GM21529 (cell line): ENCODE measurements at regions not wholly inside any gene's neighbourhood (a gene's known extent, or its start where the extent isn't known, plus 50 kb on each side); places are given as distances from the start of the nearest gene placed in this dataset.
"Not testable (repeated sequence)": the region's sequence is repeated elsewhere in the genome, so short reads cannot be mapped to it uniquely, and the experiment has no call there.

ENCODE experiments used
- ATAC-seq: cut with Tn5 transposase; IDR thresholded peaks from one replicate; pipeline ENCODE4 v1.9.1; 2021; ENCODE audit not compliant: unreplicated experiment

DNA sequence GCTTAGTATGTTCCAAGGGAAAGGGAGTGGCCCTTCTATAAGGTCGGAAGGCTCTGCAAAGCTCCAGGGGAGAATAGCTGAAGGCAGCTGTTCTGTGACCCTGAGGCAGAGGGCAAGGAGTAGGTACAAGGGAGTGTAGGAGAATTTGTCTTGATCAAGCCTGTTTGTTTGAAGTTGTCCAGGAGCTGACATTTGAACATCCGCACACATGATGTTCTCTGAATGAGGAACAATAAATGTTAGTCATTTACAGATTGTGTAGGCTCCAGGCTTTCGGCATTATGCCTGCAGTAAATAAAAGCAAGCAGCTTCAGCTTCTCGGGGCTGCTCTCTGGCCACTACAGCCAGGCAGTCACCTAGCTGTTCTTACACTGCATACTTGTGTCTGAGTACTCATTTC is 52.7 kb downstream of the CTAGE6 start:
- not testable (repeated sequence) for ATAC-seq

DNA sequence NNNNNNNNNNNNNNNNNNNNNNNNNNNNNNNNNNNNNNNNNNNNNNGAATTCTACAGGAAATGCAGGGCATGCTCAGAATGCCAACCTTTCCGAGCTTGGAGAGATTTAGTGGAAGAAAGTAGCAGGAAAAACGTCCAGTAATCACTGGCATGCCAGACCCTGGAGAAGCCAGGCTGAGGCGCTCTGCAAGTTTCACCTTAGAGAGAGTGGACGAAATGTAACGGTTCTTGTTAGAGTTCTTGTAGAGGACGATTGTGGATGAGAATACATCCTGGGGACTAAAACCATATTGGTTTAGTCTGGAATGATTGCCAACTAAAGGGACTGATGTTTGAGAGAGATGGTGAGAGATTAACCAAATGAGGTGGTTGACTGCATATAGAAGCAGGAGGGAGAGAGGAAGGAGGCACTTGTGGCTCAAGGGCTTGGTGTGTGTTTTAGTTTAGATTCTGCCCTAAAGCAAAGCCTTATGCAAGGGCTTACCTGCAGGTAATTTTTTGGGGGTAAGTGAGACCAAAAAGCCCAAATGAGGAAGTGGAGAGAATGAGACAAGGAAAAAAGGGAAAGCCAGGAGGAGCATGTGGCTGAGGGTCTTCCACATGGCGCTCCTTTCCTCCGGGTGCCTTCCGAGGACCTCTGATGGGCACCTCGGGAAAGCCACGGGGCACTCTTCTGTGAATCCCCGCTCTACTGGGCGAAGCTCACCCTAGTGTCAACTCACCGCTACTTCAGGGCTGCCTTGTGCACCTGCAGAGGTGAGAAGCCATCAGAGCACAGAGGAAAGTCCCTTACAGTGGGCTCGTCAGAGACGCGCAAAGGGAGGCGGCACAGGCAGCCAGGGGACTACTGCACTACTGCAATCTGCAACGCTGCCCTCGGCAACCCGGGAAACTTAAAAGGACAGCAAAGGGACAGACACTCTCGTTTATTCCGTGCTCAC is 56.5 kb downstream of the CTAGE6 start:
- ATAC-seq, result peak; percentile 99
